H1 (cell line): ENCODE measurements at regions not wholly inside any gene's neighbourhood (a gene's known extent, or its start where the extent isn't known, plus 50 kb on each side); places are given as distances from the start of the nearest gene placed in this dataset.

Source experiments
- CTCF ChIA-PET: fragments of 300-600 bp; sonication (Branson Sonifier 250); formaldehyde crosslinking; loops from one replicate; lab custom pipeline; 2021; ENCODE audit not compliant: partially characterized antibody; lab: Charles Lee
- POLR2A ChIA-PET: fragments of 300-600 bp; sonication (Branson Sonifier 250); formaldehyde crosslinking; loops from one replicate; lab custom pipeline; 2021; ENCODE audit warnings: inconsistent platforms; ENCODE audit not compliant: partially characterized antibody; lab: Charles Lee
- DNase-seq, 2 experiments: peaks; one replicate each; pipeline versions ENCODE4 v3.0.0 to v3.0.0-alpha.2; 2010 to 2022; ENCODE audit warnings: low spot score in 2 of 2, low read depth in 1 of 2, mixed read lengths in 1 of 2
- FAIRE-seq: peaks from 2 replicates; lab custom pipeline; 2011; peaks lifted over from hg19 to GRCh38; lab: Jason Lieb, UNC
- H2AFZ ChIP-seq: 2 replicates; pipeline ENCODE4 v1.8.1; 2012; ENCODE audit warnings: low read length, inconsistent platforms
- H2AK5ac ChIP-seq: 2 replicates; pipeline ENCODE4 v1.6.1; 2013; ENCODE audit warnings: low read depth, low read length
- H2BK120ac ChIP-seq: replicated peaks from 2 replicates; pipeline ENCODE3; 2013; ENCODE audit warnings: low read depth, low read length, inconsistent platforms
- H2BK12ac ChIP-seq: 2 replicates; pipeline ENCODE4 v1.6.1; 2013; ENCODE audit warnings: low read depth, low read length
- H2BK15ac ChIP-seq: 2 replicates; pipeline ENCODE4 v1.6.1; 2013; ENCODE audit warnings: low read length
- H2BK20ac ChIP-seq: 2 replicates; pipeline ENCODE4 v1.6.1; 2013; ENCODE audit warnings: low read length
- H2BK5ac ChIP-seq: 2 replicates; pipeline ENCODE4 v1.6.1; 2013; ENCODE audit warnings: low read depth, low read length
- H3K14ac ChIP-seq: 2 replicates; pipeline ENCODE4 v1.6.1; 2013; ENCODE audit warnings: inconsistent platforms; ENCODE audit not compliant: insufficient read length
- H3K18ac ChIP-seq: 2 replicates; pipeline ENCODE4 v1.6.1; 2013; ENCODE audit warnings: low read length; ENCODE audit errors: extremely low read depth
- H3K23ac ChIP-seq: 2 replicates; pipeline ENCODE4 v1.6.1; 2013; ENCODE audit warnings: inconsistent platforms; ENCODE audit not compliant: insufficient read length
- H3K23me2 ChIP-seq: 2 replicates; pipeline ENCODE4 v1.6.1; 2013; ENCODE audit warnings: low read depth, low read length
- H3K27ac ChIP-seq: 2 replicates; pipeline ENCODE4 v1.6.1; 2011; ENCODE audit warnings: low read depth, low read length, inconsistent platforms
- H3K27me3 ChIP-seq, 4 experiments: replicated peaks in 1 of 4; 1 replicate in 1 of 4; 2 replicates in 3 of 4; pipeline versions ENCODE4 v1.6.1 to v1.8.1; 2011 to 2013; ENCODE audit warnings: low read length in 3 of 4, mild to moderate bottlenecking in 3 of 4, inconsistent platforms in 2 of 4, mixed read lengths in 2 of 4, moderate library complexity in 1 of 4; ENCODE audit not compliant: control insufficient read depth in 3 of 4, insufficient read depth in 3 of 4; ENCODE audit errors: extremely low read depth in 1 of 4
- H3K36me3 ChIP-seq, 4 experiments: 2 replicates each; pipeline versions ENCODE4 v1.6.1 to v1.8.1; 2011 to 2013; ENCODE audit warnings: mild to moderate bottlenecking in 4 of 4, low read length in 3 of 4, moderate library complexity in 2 of 4, control low read depth in 1 of 4, inconsistent platforms in 1 of 4; ENCODE audit not compliant: insufficient read depth in 4 of 4, control insufficient read depth in 2 of 4
- H3K4ac ChIP-seq: replicated peaks from 2 replicates; pipeline ENCODE3; 2013; ENCODE audit warnings: low read length, low read depth, mixed read lengths, inconsistent platforms; ENCODE audit not compliant: insufficient read length
- H3K4me1 ChIP-seq, 4 experiments: replicated peaks in 1 of 4; 1 replicate in 1 of 4; 2 replicates in 3 of 4; pipeline versions ENCODE4 v1.6.1 to v1.8.1; 2011 to 2013; ENCODE audit warnings: low read length in 3 of 4, inconsistent platforms in 2 of 4, mixed read lengths in 1 of 4; ENCODE audit not compliant: insufficient read depth in 4 of 4, control insufficient read depth in 3 of 4
- H3K4me2 ChIP-seq, 2 experiments: 2 replicates each; pipeline versions ENCODE4 v1.6.1 to v1.8.1; 2011 to 2013; ENCODE audit warnings: low read depth in 2 of 2, low read length in 2 of 2, control low read depth in 1 of 2, inconsistent platforms in 1 of 2, mild to moderate bottlenecking in 1 of 2; ENCODE audit not compliant: insufficient read depth in 1 of 2
- H3K4me3 ChIP-seq, 4 experiments: fragments of 200-600, 300-600 bp in 1 of 4; sonication (generic), shearing (Covaris generic), sonication (Bioruptor Twin) in 1 of 4; 2 replicates each; pipeline versions ENCODE4 v1.5.1 to v1.8.1; 2011 to 2016; ENCODE audit warnings: low read length in 4 of 4, low read depth in 3 of 4, control low read depth in 2 of 4, inconsistent platforms in 2 of 4, mild to moderate bottlenecking in 2 of 4, mixed read lengths in 1 of 4, moderate library complexity in 1 of 4; ENCODE audit not compliant: insufficient read depth in 2 of 4; ENCODE audit errors: extremely low read depth in 1 of 4
- H3K56ac ChIP-seq: replicated peaks from 2 replicates; pipeline ENCODE3; 2013; ENCODE audit warnings: low read depth, mild to moderate bottlenecking, mixed read lengths, low read length, inconsistent platforms; ENCODE audit not compliant: insufficient read length
- H3K79me1 ChIP-seq: 2 replicates; pipeline ENCODE4 v1.6.1; 2013; ENCODE audit warnings: low read depth, low read length, control low read depth
- H3K79me2 ChIP-seq, 2 experiments: 2 replicates each; pipeline versions ENCODE4 v1.6.1 to v1.8.1; 2012 to 2013; ENCODE audit warnings: low read length in 2 of 2, mild to moderate bottlenecking in 2 of 2, inconsistent platforms in 1 of 2; ENCODE audit not compliant: insufficient read depth in 2 of 2, control insufficient read depth in 1 of 2
- H3K9ac ChIP-seq, 4 experiments: replicated peaks in 1 of 4; 1 replicate in 1 of 4; 2 replicates in 3 of 4; pipeline versions ENCODE4 v1.6.1 to v1.8.1; 2011 to 2013; ENCODE audit warnings: low read depth in 3 of 4, low read length in 3 of 4, control low read depth in 2 of 4, mild to moderate bottlenecking in 2 of 4, moderate library complexity in 2 of 4, inconsistent platforms in 1 of 4; ENCODE audit errors: extremely low read depth in 1 of 4
- H3K9me3 ChIP-seq, 2 experiments: 2 replicates each; pipeline versions ENCODE4 v1.6.1 to v1.8.1; 2012 to 2013; ENCODE audit warnings: mild to moderate bottlenecking in 2 of 2, moderate library complexity in 2 of 2, control low read depth in 1 of 2, inconsistent platforms in 1 of 2, low read depth in 1 of 2, low read length in 1 of 2, mixed read lengths in 1 of 2; ENCODE audit not compliant: insufficient read depth in 2 of 2
- H4K20me1 ChIP-seq, 2 experiments: replicated peaks in 1 of 2; 2 replicates each; pipeline versions ENCODE3 to v1.8.1; 2011 to 2013; ENCODE audit warnings: inconsistent platforms in 2 of 2, low read length in 2 of 2, mild to moderate bottlenecking in 1 of 2; ENCODE audit not compliant: insufficient read depth in 2 of 2, control insufficient read depth in 1 of 2
- H4K5ac ChIP-seq: 2 replicates; pipeline ENCODE4 v1.6.1; 2013; ENCODE audit warnings: low read length, low read depth, mixed read lengths, inconsistent platforms; ENCODE audit not compliant: insufficient read length
- H4K8ac ChIP-seq: 2 replicates; pipeline ENCODE4 v1.8.0; 2013; ENCODE audit warnings: mild to moderate bottlenecking, moderate library complexity, low read length, inconsistent platforms; ENCODE audit not compliant: insufficient read depth; ENCODE audit errors: extremely low read depth
- H4K91ac ChIP-seq: replicated peaks from 2 replicates; pipeline ENCODE3; 2013; ENCODE audit warnings: low read length, mixed read lengths, inconsistent platforms; ENCODE audit not compliant: insufficient read length
- CTBP2 ChIP-seq: IDR thresholded peaks from 2 replicates; pipeline ENCODE4 v1.7.0; 2011; ENCODE audit warnings: borderline replicate concordance, mild to moderate bottlenecking, moderate library complexity, mixed read lengths, low read length; ENCODE audit not compliant: insufficient read depth, insufficient read length
- TBP ChIP-seq: IDR thresholded peaks from 2 replicates; pipeline ENCODE4 v1.6.1; 2011; ENCODE audit warnings: low read depth, low read length, improper control_type of control experiment
- WGBS, 2 experiments: shearing (Covaris generic) in 1 of 2; methylation state at CpG; one replicate each; pipeline versions ENCODE4 v1.1.6 to v1.1.7; 2013 to 2015; ENCODE audit warnings: low lambda C conversion rate in 2 of 2, mixed read lengths in 2 of 2, inconsistent platforms in 1 of 2, low coverage in 1 of 2, missing lambda C conversion rate in 1 of 2; ENCODE audit not compliant: insufficient replicate concordance in 2 of 2, insufficient coverage in 1 of 2, insufficient read length in 1 of 2; ENCODE audit errors: extremely low coverage in 1 of 2, missing lambda C conversion rate in 1 of 2; 5-methylcytosine and 5-hydroxymethylcytosine counted together
- TF ChIP-seq, protein P1 (sequence below): IDR thresholded peaks from 2 replicates; pipeline ENCODE4 v1.6.1; 2012; ENCODE audit warnings: low read length, inconsistent platforms

DNA sequence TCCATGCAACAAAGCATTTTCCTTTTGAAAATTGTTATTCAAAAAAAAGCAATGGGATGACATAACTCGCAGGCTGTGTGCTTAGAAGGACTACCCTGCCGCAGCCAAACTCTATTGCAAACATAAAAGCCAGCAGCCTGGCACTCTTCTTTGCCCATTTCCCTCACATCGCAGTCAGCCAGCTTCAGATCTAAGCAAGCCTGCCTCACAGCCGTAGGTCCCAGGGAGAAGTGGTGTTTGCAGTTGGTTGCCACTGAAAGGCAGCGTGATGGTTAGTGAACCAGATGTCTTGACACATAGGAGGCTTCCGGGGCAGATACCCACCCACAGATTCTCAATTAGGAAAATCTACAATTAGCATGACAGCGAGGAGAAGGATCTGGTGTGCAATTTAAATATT lies 655.2 kb downstream of the RNF144A start:
- Histone ChIP-seq H3K56ac (no peak overlapping the region), H3K23ac (no peak overlapping the region), H2BK20ac (no peak overlapping the region), H3K27ac (no peak overlapping the region), H3K18ac (no peak overlapping the region), H3K79me1 (no peaks in the 10 kb centered on the region), H3K4ac (no peak overlapping the region), H3K9me3 (peaks cover 5 to 10% of the 10 kb centered on the region in 2 experiments; a peak in 3 of 4 replicates), H3K9ac (no peak overlapping the region), H4K5ac (no peak overlapping the region), H2BK12ac (no peak overlapping the region), H4K20me1 (no peaks in the 10 kb centered on the region), H2AK5ac (no peak overlapping the region), H3K79me2 (no peaks in the 10 kb centered on the region), H2BK5ac (no peak overlapping the region), H4K91ac (no peak overlapping the region), H3K23me2 (no peaks in the 10 kb centered on the region), H3K4me1 (peaks cover 0 to 3% (median 0%) of the 10 kb centered on the region in 4 experiments; a peak in 1 of 7 replicates), H3K4me3 (no peak overlapping the region), H3K27me3 (no peaks in the 10 kb centered on the region), H2AFZ (peak overlapping the region; percentile 3; the same call in 1 of the 2 replicates), H3K36me3 (no peaks in the 10 kb centered on the region), H2BK120ac (no peak overlapping the region), H4K8ac (peak overlapping the region; percentile 45; the same call in 1 of the 2 replicates), H2BK15ac (no peak overlapping the region), H3K14ac (no peak overlapping the region), H3K4me2 (no peak overlapping the region)
- CTCF ChIA-PET = interaction anchor here (1.1 kb wide), 1 partner anchor 99 kb away, joined by 3 read pairs; no protein-coding TSS in a partner anchor
- FAIRE-seq = peak; percentile 28
- DNase-seq = no peak
- 90% methylated on average over 7 of the region's 7 CpGs; no CpG with 5 or more reads in 1 of the 2 experiments for whole genome bisulfite sequencing, 2 experiments
- POLR2A ChIA-PET = no interaction called here
- TF ChIP-seq CTBP2 = no peak
- no peak for TF ChIP-seq TBP
- TF ChIP-seq, protein P1, sequence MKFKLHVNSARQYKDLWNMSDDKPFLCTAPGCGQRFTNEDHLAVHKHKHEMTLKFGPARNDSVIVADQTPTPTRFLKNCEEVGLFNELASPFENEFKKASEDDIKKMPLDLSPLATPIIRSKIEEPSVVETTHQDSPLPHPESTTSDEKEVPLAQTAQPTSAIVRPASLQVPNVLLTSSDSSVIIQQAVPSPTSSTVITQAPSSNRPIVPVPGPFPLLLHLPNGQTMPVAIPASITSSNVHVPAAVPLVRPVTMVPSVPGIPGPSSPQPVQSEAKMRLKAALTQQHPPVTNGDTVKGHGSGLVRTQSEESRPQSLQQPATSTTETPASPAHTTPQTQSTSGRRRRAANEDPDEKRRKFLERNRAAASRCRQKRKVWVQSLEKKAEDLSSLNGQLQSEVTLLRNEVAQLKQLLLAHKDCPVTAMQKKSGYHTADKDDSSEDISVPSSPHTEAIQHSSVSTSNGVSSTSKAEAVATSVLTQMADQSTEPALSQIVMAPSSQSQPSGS = no peak
